A172 (cell line): ENCODE measurements at regions not wholly inside any gene's neighbourhood (a gene's known extent, or its start where the extent isn't known, plus 50 kb on each side); places are given as distances from the start of the nearest gene placed in this dataset.

Source experiments
- DNase-seq: peaks from one replicate; pipeline ENCODE4 v3.0.0-alpha.2; 2015; ENCODE audit warnings: low spot score

DNA sequence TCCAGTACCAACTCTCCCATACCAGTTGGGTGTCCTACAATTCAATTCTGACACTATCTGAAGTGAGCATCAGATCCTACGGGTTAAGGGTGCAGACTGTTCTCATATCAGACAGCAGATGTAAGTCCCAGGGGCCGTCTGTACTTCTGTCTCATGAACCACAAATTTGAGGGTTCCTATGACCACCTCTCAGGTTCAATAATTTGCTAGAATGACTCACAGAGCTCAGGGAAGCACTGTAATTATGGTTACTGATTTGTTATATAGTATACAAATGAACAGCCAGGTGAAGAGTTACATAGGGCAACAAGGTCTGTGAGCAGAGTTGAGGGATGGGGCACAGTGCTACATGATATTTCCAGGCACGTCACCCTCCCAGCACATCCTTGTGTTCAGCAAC is 499.1 kb downstream of the DMAC1 start:
- DNase-seq = no peak

DNA sequence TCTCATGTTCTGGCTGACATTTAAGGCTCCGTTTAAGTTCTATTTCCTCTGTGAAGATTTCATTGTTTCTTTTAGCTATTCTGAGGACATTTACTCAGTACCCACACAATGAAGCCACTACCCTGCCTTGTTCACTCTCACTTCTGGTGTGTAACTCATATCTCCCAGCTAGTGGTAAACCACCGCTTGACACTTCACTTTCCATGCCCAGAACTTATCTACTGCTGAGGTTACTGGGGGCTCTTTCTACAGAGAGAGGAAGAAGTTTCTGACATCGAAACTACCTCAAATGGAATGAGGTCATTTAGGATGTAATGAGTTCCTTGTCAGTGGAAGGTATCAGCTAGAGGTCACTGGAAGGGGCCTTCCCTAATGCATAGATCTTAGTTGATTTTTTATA is 501.5 kb downstream of the DMAC1 start:
- no peak for DNase-seq

DNA sequence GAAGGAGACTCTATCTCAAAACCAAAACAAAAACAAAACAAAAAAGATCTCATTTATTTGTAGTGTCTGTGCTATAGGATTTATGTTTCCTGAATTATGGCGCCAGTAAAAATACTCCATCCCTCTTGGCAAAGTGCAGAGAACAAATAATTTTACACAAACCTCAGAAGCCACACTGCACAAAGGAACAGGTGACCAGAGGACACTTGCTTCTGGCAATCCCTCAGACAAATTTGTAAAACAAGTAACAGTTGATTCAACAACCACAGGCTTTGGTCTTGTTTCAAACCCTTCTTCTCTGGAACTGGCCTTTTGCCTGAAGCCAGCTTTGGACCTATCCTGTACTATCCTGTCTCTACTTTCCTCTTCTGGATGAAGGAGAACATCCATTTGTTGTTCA is 502.1 kb downstream of the DMAC1 start:
- DNase-seq = no peak

DNA sequence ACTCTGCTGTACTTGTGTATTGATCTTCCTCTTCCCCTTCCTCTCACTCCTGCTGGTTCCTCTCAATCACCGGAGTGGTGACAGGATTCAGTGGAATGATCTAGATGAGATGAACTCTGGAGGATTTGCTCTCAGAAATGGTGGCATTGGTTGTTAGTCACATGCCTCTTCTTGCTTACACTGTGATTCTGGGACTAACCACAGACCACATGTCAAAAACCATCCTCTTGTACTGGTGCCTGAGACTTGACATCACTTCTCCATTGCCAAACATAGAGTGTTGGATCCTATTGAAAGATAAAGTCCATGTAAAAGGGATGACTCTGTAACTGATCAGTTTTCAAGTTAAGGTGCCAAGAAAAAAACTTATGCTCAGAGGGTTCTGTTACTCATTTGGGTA is 506.5 kb downstream of the DMAC1 start:
- DNase-seq = no peak

DNA sequence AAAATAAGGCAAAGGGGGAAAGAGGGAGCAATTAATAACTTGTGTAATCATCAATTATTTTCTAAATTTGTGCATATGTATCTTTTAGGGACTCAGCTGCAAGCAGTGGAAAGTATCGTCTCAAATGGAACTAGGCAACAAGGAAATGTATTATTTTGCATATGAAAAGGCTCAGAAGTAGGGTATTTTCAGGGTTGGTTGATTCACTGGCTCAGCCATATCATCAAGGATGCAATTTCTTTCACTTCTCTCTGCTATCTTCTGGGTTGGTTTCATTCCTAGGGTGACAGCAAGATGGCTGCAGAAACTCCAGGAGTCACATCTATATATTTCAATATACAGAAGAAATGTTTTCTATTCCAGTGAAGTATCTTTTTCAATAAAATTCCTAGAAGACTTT is 509.8 kb downstream of the DMAC1 start:
- no peak for DNase-seq

DNA sequence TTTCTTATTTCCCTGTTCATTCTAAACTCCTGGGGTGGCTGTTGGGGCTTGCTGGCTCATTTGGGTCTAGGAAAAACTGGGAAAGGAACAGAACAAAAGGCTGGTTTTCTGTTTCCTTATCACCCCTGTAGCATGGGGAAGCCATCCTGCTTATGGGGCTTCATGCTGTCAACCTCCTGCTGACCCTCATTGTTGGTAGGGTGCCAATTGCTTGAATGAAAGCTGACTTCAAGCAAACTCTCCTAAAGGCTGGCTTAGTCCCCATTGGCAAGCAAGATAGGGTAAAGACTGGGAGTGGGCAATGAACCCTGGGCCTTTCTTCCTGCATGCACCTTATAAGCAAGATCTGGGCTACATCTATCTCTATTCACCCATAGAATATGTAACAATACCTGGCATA is 511.6 kb downstream of the DMAC1 start:
- DNase-seq = no peak

DNA sequence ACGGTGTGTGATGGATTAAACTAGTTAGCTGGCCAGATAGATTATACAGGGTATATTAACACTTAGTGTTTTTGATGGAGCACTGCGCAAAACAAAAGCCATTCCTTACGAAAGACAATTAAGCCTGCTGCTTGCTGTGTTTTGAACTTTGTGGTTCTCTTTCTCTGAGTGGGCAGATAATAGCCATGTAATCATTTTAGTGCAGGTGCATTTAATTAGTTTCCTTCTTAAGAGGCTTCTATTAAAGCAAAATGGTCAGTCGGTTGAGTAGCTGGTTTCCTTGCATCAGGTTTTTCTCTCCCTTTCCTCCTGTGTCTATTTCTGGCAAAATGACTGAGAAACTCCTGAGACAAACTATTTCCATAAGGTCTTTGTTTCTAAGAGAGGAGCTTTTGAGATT is 512.5 kb downstream of the DMAC1 start:
- no peak for DNase-seq

DNA sequence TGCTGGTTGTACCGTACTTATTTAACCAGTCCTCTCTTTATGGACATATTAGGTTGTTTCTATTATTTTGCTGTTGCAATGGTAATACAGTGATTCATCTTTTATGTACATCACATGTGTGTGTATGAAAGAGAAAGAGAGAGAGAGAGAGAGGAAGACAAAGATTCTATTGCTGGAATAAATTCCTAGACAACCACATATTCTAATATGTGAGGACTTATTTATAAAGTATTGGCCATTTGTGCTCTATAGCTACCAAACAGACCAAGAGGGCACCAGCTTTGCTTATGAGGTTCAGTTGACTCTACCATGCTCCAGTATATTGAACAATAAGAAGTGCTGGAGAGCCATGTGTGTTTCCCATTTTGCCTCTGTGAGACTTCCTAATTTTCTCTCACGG is 513.5 kb downstream of the DMAC1 start:
- no peak for DNase-seq

DNA sequence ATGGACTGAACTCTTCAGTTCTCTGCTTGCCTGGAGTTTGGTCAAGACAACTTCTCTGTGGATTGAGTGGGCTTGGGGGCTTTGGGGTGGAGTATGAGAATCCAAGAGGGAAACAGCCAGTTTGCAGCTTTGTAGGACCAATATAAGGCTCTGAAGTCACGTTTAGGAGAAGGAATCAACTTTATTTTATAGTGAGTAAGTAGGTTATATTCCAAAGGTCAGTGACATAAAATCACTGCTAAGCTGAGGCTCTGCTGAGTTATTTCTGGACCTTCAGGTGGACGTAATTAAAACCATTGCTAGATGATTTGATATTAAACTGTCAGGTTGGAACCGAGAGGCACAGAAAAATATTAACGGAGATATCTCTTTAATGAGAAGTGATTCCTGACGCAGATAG is 514.4 kb downstream of the DMAC1 start:
- no peak for DNase-seq

DNA sequence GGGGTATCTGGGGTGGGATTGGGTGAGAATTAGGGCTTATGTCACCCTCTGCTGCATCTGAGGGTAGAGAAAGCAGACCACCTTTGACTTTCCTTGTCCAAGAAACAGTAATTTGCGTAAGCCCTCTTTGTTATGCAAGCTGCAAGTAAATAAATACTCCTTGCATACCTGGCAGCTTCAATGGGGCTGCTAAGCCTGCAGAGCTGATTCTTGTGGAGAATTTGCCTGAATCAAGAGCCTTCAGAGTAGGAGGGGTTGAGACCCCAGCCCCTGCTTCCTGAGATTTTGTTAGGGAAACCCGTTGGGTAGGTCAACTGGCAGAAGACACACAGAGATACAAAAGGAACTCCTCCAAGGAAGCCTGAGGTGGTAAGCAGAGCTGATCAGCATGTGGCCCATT is 515.1 kb downstream of the DMAC1 start:
- DNase-seq = no peak

DNA sequence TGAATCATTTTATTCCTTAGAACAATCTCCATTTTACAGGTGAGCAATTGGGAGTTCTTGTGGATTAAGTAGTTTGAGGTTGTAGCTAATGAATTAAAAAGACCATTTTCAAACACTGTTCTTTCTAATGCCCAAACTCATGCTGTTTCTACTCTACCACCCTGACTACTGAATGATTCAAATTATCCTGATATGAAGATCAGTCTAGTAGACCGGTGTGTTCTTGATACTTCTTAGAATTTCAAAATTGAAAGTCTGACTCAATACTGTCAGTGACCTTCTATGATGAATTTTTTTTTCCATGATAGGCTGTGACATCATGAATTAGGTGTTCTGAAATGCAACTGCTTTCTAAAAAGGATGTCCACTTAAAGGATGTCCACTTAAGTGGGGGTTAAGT is 515.5 kb downstream of the DMAC1 start:
- no peak for DNase-seq

DNA sequence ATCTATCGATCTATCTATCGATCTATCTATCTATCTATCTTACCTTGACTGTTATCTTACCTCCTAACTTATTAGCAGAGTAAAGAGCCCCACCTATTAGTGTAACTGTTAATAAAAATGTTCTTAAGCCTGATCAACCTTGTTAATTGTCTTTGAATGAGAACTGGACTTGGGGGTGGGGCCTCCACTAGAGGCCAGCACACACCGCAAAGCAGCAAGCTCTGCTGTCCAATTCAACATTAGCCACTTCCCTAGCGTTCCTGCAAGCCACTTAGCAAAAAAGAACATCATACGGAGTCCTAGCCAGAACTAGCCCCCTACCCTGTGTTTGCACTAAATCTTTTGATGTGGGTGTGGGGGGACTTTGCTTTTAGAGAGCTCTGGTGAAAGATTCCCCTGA is 515.8 kb downstream of the KDM4C start:
- no peak for DNase-seq

DNA sequence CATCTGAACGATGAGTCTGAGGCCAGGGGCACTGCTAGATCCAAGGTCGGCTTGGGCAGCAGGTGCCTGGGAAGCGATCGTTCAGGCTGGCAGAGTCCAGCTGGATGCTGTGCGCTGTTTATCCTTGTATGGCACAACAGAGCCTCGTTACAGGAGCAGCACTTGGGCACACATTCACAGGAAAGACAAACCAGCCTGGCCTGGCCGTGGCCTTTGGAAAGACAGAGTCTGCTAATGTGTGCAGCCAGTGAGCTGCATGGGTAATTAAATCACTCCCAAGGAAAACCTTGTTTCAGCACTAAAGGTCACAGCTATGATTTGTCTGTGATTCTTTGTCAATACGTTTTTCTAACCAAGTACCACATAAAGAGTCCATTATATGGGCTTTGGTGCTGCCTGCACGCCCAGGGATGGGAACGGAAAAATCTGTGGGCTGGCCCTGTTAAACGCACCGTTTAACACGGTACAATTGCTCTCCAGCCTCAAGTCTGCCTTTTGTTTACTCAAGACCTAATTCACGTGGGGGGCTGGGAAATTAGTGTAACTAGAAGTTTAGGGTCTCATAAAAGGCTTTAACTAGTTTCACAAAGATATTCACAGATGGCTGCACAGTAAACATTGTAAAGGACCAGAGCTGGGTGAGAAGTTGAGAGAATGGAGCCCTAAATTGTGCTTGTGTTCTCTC is 509.3 kb downstream of the KDM4C start:
- DNase-seq = no peak

DNA sequence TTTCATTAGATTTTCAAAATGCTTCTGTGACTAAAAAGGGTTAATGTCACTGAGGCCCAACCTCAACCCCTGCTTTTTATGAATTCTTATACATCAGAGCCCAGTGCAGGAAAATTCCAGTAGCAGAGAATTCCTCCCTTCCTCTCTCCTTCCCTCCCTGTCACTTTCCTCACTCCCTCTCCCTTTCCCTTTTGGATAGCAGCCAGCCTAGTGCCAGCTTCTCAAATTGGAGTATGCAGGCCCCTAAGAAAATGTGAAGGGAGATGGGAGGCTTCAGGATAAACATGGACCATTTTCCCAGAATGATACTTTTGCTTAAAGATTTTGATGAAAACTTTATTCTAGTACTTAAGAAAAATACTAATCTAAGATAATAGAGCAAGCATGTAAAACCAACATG is 507.4 kb downstream of the KDM4C start:
- no peak for DNase-seq

DNA sequence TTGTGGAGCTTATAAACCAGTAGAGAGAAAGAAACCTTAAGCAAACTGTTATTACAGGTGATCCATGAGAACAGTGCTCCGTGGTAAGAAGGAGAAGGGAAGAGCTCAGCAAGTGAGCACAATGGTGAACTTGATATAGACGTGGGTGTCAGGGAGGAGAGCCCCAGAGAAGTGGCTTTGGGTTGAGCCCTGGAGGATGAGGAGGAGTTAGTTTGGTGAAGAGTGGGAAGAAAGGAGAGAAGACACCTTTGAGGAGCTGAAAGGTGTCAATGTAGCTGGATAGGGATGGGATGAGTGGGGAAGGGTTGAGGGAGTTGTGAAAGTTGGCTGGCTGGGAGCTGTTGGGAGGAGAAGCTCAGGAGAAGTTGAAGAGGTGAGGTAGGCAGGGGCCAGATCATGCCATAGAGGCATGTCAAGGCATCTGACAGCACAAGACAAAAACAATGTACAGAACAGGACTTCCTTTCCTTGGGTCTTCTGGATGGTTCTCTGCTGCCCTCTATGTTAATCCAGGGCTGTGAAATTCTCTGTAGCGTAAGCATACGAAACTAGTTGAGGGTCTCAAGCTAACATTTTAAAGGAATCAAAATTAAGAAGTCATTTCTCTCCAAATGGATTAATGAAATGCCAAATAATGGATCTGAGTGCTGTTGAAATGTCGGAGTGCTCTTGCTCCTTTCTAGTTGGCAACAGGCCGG is 501.9 kb downstream of the KDM4C start:
- DNase-seq = no peak

DNA sequence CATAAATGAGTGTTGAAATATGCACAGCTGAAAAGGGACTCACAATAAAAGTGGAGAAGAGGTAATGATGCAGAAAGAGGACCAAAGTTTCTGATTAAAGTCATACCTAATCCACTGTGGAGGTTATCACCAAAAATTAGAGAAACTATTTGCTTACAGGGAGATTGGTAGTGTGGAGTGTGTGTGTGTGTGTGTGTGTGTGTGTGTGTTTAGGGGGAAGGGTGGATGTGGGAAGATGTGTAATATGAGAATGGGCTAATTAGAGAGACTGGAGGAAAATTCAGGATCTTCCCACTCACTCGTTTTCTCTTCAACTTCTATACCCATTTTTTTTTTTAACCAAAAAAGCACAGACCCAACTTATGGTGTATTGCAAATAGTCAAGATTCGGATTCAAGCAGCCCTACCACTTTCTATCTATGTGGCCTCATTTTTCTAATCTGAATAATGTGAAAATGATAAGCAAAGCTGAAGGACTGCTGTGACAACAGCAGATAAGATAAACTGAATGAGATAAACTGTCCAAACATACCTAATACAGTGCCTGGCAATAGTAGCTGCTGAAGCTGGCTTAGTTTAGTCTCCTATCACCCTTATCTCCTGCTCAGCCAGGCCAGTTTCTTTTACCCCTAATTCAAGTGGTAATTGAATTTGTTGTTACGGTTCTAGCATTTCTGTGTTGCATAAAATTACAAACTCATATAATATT is 501.1 kb downstream of the KDM4C start:
- DNase-seq = no peak

DNA sequence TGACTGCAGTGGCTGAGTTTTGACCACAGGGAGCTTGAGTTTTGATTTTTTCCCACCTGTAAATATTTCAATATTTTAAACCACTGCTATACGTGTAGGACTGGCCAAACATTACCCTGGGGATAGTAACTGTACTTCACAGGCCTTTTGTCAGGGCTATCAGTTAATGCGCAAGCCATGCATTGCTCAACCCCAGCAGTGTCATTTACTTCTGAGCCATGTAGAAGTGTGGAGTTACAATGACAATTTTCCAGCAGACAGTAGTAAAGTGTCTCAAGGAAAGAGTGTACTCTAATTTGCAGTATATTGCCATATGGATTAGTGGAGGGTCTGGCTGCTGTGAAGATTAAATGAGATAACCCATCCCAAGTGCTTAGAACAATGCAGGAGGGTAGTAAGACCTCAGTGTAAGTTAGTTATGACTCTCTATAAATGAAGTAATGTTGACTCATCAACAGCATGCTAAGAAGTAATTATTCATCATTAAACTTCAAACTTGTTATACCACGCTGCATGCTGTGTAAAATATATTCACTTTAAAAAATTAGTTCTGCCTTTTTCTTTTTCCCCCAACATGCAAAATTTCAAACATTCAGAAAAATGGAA is 489.2 kb downstream of the KDM4C start:
- no peak for DNase-seq

DNA sequence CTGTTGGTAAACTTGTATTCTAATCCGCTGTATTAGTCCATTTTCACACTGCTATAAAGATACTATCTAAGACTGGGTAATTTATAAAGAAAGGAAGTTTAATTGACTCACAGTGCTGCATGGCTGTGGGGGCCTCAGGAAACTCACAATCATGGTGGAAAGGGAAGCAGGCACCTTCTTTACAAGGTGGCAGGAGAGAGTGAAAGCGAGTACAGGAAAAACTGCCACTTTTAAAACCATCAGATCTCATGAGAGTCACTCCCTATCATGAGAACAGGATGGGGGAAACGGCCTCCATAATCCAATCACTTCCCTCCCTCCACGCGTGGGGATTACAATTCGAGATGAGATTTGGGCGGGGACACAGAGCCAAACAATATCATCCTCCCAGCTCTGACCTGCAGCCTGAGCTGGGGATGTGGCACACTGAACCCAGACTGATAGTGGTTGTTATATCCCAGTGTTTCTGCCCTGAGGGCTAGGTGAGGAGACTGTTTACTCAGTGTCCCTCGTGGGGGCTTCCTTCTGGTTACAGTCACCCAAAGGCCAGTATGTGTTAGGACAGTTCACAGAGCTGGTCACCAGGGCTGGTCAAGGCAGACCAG is 488.3 kb downstream of the KDM4C start:
- DNase-seq = no peak

DNA sequence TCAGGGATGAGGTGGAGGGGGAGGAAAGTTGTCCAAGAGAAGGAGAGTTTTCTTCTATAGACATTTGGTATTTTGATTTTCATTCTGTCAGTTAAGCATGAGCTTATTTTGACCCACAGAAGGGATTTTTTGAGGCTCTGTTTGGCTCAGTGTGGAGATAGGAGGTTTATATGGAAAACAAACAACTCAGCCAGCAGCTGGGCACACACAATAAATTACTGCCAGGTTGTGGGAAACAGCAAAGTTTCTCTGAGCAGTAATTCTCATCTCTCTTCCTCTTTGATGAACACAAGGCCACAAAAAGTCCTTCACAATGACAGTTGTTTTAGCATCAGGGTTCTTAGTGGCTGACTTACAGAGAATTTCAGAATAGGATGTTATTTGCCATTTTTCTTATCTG is 486.1 kb downstream of the KDM4C start:
- no peak for DNase-seq

DNA sequence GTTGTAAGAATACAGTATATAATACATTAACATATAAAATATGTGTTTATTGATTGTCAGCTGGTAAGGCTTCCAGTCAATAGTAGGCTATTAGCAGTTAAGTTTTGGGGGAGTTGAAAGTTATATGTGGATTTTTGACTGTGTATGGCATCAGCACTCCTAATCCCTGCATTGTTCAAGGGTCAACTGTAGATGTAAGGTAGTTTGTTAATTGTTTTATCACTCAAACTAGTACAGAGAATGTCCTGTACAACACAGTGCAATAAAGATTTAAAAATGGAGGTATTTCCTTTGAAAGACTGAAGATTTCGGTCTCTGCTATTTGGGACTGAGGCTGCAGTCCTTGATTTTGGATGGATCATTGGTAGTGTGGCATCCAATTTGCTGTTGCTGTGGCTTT is 484.4 kb downstream of the KDM4C start:
- DNase-seq = no peak

DNA sequence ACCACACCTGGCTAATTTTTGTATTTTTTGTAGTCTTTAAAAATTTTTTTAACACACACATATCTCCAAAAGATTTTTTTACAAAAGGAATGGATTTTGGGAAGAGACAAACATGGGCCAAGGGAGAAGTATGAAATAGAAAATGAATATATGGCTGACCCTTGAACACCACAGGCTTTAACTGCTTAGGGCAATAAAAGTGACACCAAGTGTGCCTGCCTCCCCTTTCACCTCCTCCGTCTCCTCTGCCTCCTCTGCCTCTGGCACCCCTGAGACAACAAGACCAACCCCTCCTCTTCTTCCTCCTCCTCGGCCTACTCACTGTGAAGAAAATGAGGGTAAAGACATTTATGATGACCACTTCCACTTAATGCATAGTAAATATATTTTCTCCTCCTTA is 483.9 kb downstream of the KDM4C start:
- no peak for DNase-seq

DNA sequence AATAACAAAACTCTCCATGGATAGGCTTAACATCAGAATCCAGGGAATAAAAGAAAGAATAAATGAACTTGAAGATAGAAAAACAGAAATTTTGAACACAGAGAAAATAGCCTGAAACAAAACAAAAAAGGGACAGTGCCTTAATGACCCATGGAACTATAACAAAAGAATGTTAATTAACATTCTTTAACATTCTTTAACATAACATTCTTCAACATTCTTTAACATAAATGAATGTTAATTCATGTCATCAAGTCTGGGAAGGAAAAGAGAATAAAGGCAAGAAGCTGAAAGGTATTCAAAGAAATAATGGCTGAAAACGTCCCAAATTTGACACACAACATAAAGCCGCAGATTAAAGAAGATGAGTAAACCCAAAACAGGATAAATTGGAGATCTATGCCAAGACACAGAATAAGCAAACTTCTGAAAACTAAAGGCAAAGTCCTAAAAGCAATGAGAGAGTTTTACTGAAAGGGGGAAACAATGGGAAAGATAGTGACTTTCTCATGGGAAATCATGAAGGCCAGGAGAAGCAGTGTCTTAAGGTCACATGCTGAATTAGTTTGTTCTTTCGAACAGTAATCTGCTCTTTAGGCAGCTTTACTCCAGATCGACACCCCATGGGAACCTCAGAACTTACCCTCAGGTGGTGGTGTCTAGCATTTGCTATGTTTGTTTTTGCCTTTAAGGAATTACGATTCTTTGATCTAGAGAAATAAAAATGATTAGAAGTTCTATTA is 483.0 kb downstream of the KDM4C start:
- DNase-seq = no peak
